DOHH2 (cell line): ENCODE measurements at regions not wholly inside any gene's neighbourhood (a gene's known extent, or its start where the extent isn't known, plus 50 kb on each side); places are given as distances from the start of the nearest gene placed in this dataset.

ENCODE experiments used
- H3F3A ChIP-seq: fragments of 200-600 bp; sonication (generic), shearing (Covaris generic); 2 replicates; pipeline ENCODE4 v1.6.0; 2016; ENCODE audit warnings: antibody characterized with exemption, mild to moderate bottlenecking; ENCODE audit not compliant: control insufficient read depth, insufficient read depth
- H3K27ac ChIP-seq: fragments of 200-600 bp; sonication (generic); 2 replicates; pipeline ENCODE4 v1.5.1; 2014; ENCODE audit warnings: low read depth, mild to moderate bottlenecking, low read length, moderate library complexity
- H3K27me3 ChIP-seq: fragments of 200-600 bp; sonication (generic); 2 replicates; pipeline ENCODE4 v1.6.1; 2014; ENCODE audit warnings: mild to moderate bottlenecking, low read length, mixed read lengths; ENCODE audit not compliant: control insufficient read depth
- H3K36me3 ChIP-seq: fragments of 200-600 bp; sonication (generic); 2 replicates; pipeline ENCODE4 v1.6.1; 2014; ENCODE audit warnings: mild to moderate bottlenecking, low read length, moderate library complexity, mixed read lengths; ENCODE audit not compliant: control insufficient read depth
- H3K4me1 ChIP-seq: fragments of 200-600 bp; sonication (generic); 2 replicates; pipeline ENCODE4 v1.6.1; 2014; ENCODE audit warnings: mild to moderate bottlenecking, low read length, mixed read lengths; ENCODE audit not compliant: control insufficient read depth
- H3K4me2 ChIP-seq: fragments of 200-600 bp; sonication (generic); 2 replicates; pipeline ENCODE4 v1.6.0; 2014; ENCODE audit warnings: mild to moderate bottlenecking, low read length, moderate library complexity
- H3K4me3 ChIP-seq: fragments of 200-600 bp; sonication (generic); 2 replicates; pipeline ENCODE4 v1.5.1; 2014; ENCODE audit warnings: mild to moderate bottlenecking, low read length, mixed read lengths
- H3K79me2 ChIP-seq: fragments of 200-600 bp; sonication (generic); 2 replicates; pipeline ENCODE4 v1.6.1; 2014; ENCODE audit warnings: mild to moderate bottlenecking, low read length, mixed read lengths; ENCODE audit not compliant: control insufficient read depth
- H3K9me2 ChIP-seq: fragments of 200-600 bp; sonication (generic); replicated peaks from 2 replicates; pipeline ENCODE4 v1.6.1; 2014; ENCODE audit warnings: mild to moderate bottlenecking, low read length, mixed read lengths; ENCODE audit not compliant: control insufficient read depth
- H3K9me3 ChIP-seq: fragments of 200-600 bp; sonication (generic); 2 replicates; pipeline ENCODE4 v1.6.1; 2014; ENCODE audit warnings: antibody characterized with exemption, low read length, mixed read lengths; ENCODE audit not compliant: control insufficient read depth, insufficient read depth
- H4K20me1 ChIP-seq: fragments of 200-600 bp; sonication (generic); 2 replicates; pipeline ENCODE4 v1.6.0; 2014; ENCODE audit warnings: low read depth, mild to moderate bottlenecking, antibody characterized with exemption, low read length, moderate library complexity; ENCODE audit not compliant: control insufficient read depth, insufficient read depth
- EZH2phosphoT487 ChIP-seq: fragments of 200-600 bp; sonication (generic); IDR thresholded peaks from 2 replicates; pipeline ENCODE4 v1.6.1; 2017; ENCODE audit warnings: borderline replicate concordance, mild to moderate bottlenecking, antibody characterized with exemption, low read length, moderate library complexity, mixed read lengths
- TF ChIP-seq, protein P1 (sequence below): fragments of 200-600 bp; sonication (generic); IDR thresholded peaks from one replicate; pipeline ENCODE4 v1.5.1; 2014; ENCODE audit warnings: antibody characterized with exemption, mild to moderate bottlenecking, low read depth, low read length; ENCODE audit not compliant: poor library complexity, severe bottlenecking

DNA sequence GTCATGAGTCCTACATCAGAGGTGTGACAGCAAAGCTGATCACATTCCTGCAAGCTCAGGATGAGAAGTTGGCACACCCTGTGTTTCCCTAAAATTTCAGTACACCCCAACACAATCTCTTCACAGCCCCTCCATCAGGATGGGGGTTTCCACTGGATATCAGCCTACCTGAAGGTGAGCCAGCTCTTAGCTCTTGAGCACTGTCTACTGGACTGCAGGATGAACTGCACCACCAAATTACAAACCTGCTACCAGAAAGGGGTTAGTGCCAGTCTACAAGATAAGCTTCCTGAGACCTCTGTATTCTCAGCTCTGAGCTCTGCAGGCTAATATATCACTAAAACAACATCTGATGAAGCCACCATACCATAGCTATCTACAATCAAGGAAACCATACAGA, 1616.2 kb upstream of the SPRY2 start:
- no peaks in the 10 kb centered on the region for H3K79me2 ChIP-seq
- H3K27me3 ChIP-seq = no peaks in the 10 kb centered on the region
- no peaks in the 10 kb centered on the region for H3K36me3 ChIP-seq
- no peak overlapping the region for H3K4me2 ChIP-seq
- H3K4me1 ChIP-seq = no peaks in the 10 kb centered on the region
- H4K20me1 ChIP-seq = no peaks in the 10 kb centered on the region
- no peak overlapping the region for H3K27ac ChIP-seq
- H3F3A ChIP-seq = no peaks in the 10 kb centered on the region
- H3K9me3 ChIP-seq = no peaks in the 10 kb centered on the region
- TF ChIP-seq, protein P1, sequence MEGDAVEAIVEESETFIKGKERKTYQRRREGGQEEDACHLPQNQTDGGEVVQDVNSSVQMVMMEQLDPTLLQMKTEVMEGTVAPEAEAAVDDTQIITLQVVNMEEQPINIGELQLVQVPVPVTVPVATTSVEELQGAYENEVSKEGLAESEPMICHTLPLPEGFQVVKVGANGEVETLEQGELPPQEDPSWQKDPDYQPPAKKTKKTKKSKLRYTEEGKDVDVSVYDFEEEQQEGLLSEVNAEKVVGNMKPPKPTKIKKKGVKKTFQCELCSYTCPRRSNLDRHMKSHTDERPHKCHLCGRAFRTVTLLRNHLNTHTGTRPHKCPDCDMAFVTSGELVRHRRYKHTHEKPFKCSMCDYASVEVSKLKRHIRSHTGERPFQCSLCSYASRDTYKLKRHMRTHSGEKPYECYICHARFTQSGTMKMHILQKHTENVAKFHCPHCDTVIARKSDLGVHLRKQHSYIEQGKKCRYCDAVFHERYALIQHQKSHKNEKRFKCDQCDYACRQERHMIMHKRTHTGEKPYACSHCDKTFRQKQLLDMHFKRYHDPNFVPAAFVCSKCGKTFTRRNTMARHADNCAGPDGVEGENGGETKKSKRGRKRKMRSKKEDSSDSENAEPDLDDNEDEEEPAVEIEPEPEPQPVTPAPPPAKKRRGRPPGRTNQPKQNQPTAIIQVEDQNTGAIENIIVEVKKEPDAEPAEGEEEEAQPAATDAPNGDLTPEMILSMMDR = peak; percentile 17
- TF ChIP-seq EZH2phosphoT487 = no peak
- H3K4me3 ChIP-seq = no peak overlapping the region
- H3K9me2 ChIP-seq = no peaks in the 10 kb centered on the region

DNA sequence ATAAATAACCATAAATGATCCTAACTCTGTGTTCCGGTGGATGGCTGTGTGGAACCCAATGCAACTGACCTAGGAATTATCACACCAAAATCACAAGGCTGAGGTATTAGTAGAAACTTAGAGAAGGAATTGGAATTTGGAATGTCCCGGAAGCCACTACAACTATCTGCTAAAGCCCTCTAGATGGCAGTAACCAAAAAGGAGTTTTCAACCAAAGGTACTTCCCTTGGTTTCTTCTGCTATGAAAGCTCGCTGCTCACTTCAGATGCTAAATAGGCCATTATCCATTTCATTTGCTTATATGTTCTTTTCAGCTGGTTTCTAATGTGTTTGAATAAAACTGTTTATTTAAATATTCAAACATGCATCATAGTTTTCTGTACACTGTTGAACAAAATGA, 1589.1 kb upstream of the SPRY2 start:
- TF ChIP-seq, protein P1 = peak; percentile 20
- TF ChIP-seq EZH2phosphoT487 = no peak

DNA sequence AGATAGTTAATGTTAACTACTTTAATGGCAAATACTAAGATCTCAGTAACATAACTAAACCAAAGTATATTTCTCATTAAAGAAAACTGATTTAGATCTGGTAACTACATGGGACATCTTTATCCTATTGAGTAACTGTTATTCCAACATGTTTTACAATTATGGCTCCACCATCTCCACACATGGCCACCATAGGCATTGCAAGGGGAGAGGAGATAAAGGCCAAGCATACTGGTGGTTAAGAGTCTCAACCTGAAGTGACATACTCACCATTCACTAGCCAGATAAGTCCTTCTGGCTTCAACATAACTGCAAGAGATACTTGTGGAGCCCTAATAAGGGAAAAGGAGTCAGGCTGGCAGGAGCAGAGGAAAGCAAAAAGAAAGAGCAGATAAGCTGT, 1586.4 kb upstream of the SPRY2 start:
- H3K9me2 ChIP-seq = no peaks in the 10 kb centered on the region
- TF ChIP-seq, protein P1 = no peak
- TF ChIP-seq EZH2phosphoT487 = no peak
- no peaks in the 10 kb centered on the region for H3K4me1 ChIP-seq
- H3K36me3 ChIP-seq = no peaks in the 10 kb centered on the region
- H3K79me2 ChIP-seq = no peaks in the 10 kb centered on the region
- no peak overlapping the region for H3K4me2 ChIP-seq
- no peaks in the 10 kb centered on the region for H3F3A ChIP-seq
- no peaks in the 10 kb centered on the region for H3K27me3 ChIP-seq
- no peaks in the 10 kb centered on the region for H4K20me1 ChIP-seq
- H3K9me3 ChIP-seq = no peaks in the 10 kb centered on the region
- H3K4me3 ChIP-seq = no peak overlapping the region
- H3K27ac ChIP-seq = no peak overlapping the region

More for the DNA sequence above, 1589.1 kb upstream of the SPRY2 start:
- Histone ChIP-seq H4K20me1 (no peaks in the 10 kb centered on the region), H3K4me3 (no peak overlapping the region), H3K27me3 (no peaks in the 10 kb centered on the region), H3K4me2 (no peak overlapping the region), H3K9me2 (no peaks in the 10 kb centered on the region), H3K36me3 (no peaks in the 10 kb centered on the region), H3K27ac (no peak overlapping the region), H3K4me1 (no peaks in the 10 kb centered on the region), H3K79me2 (no peaks in the 10 kb centered on the region), H3F3A (no peaks in the 10 kb centered on the region), H3K9me3 (no peaks in the 10 kb centered on the region)

DNA sequence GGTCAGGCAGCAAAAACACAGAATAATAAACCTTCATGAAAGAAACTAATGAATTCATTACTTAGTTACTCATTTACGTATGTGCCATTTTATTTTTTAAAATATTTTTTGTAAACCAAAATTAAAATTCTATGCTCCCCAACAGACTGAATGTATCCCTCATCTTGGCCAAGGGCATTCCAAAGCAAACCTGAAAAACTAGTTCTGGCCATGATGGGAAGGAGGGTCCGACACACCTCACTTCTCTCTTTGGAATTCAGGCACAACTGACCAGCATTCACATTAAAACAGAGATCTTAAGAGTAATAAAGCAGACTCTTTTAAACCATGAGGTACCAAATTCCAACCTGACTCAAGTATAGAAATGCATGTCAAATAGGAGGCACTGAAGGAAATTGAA, 1576.9 kb upstream of the SPRY2 start:
- Histone ChIP-seq H3K9me3 (no peaks in the 10 kb centered on the region), H3K36me3 (no peaks in the 10 kb centered on the region), H3F3A (no peaks in the 10 kb centered on the region), H3K79me2 (no peaks in the 10 kb centered on the region), H3K27me3 (no peaks in the 10 kb centered on the region), H3K9me2 (no peaks in the 10 kb centered on the region), H3K4me3 (no peak overlapping the region), H3K4me1 (no peaks in the 10 kb centered on the region), H3K27ac (no peak overlapping the region), H3K4me2 (no peak overlapping the region), H4K20me1 (no peaks in the 10 kb centered on the region)
- TF ChIP-seq, protein P1 = no peak
- TF ChIP-seq EZH2phosphoT487 = no peak
